DOHH2 (cell line): ENCODE measurements at regions not wholly inside any gene's neighbourhood (a gene's known extent, or its start where the extent isn't known, plus 50 kb on each side); places are given as distances from the start of the nearest gene placed in this dataset.

Source experiments
- CTCF ChIP-seq: fragments of 200-600 bp; sonication (generic); IDR thresholded peaks from one replicate; pipeline ENCODE4 v1.5.1; 2014; ENCODE audit warnings: antibody characterized with exemption, mild to moderate bottlenecking, low read depth, low read length; ENCODE audit not compliant: poor library complexity, severe bottlenecking
- EZH2phosphoT487 ChIP-seq: fragments of 200-600 bp; sonication (generic); IDR thresholded peaks from 2 replicates; pipeline ENCODE4 v1.6.1; 2017; ENCODE audit warnings: borderline replicate concordance, mild to moderate bottlenecking, antibody characterized with exemption, low read length, moderate library complexity, mixed read lengths

GRCh38 chr5:114948363-114948762 is 221.3 kb downstream of the TRIM36 start:
- TF ChIP-seq CTCF: no peak
- TF ChIP-seq EZH2phosphoT487: no peak
